PC-9 (cell line): ENCODE measurements at regions not wholly inside any gene's neighbourhood (a gene's known extent, or its start where the extent isn't known, plus 50 kb on each side); places are given as distances from the start of the nearest gene placed in this dataset.

Experiments
- CTCF ChIP-seq: fragments of 200-600 bp; sonication (generic); conservative IDR thresholded peaks from 2 replicates; pipeline ENCODE4 v1.6.1; 2017; ENCODE audit warnings: mixed run types, antibody characterized with exemption, mild to moderate bottlenecking, moderate library complexity
- EZH2 ChIP-seq: fragments of 200-600 bp; sonication (generic); IDR thresholded peaks from 2 replicates; pipeline ENCODE4 v1.8.0; 2017; ENCODE audit warnings: antibody characterized with exemption, low read depth

- TF ChIP-seq CTCF, result no peak
- no peak for TF ChIP-seq EZH2
Observed at GRCh38 chr5:115349001-115349817, 52.8 kb upstream of the CCDC112 start.
